Karpas-422 (cell line): ENCODE measurements at regions not wholly inside any gene's neighbourhood (a gene's known extent, or its start where the extent isn't known, plus 50 kb on each side); places are given as distances from the start of the nearest gene placed in this dataset.

ENCODE experiments used
- DNase-seq: peaks from one replicate; pipeline ENCODE4 v3.0.0-alpha.2; 2015
- H2AFZ ChIP-seq: fragments of 200-600 bp; sonication (generic); 2 replicates; pipeline ENCODE4 v1.6.1; 2014; ENCODE audit warnings: antibody characterized with exemption, low read length, mixed read lengths
- H3K27ac ChIP-seq: fragments of 200-600 bp; sonication (generic); 2 replicates; pipeline ENCODE4 v1.5.1; 2014; ENCODE audit warnings: mild to moderate bottlenecking, low read length, moderate library complexity
- H3K27me3 ChIP-seq: fragments of 200-600 bp; sonication (generic); 2 replicates; pipeline ENCODE4 v1.6.1; 2014; ENCODE audit warnings: low read length, mixed read lengths
- H3K36me3 ChIP-seq: fragments of 200-600 bp; sonication (generic); 2 replicates; pipeline ENCODE4 v1.6.1; 2014; ENCODE audit warnings: low read length, mixed read lengths; ENCODE audit not compliant: insufficient read depth
- H3K4me1 ChIP-seq: fragments of 200-600 bp; sonication (generic); 2 replicates; pipeline ENCODE4 v1.6.1; 2014; ENCODE audit warnings: mild to moderate bottlenecking, low read length, mixed read lengths
- H3K4me2 ChIP-seq: fragments of 200-600 bp; sonication (generic); 2 replicates; pipeline ENCODE4 v1.6.1; 2014; ENCODE audit warnings: low read length, low read depth, mild to moderate bottlenecking; ENCODE audit not compliant: poor library complexity, severe bottlenecking
- H3K4me3 ChIP-seq: fragments of 200-600 bp; sonication (generic); 2 replicates; pipeline ENCODE4 v1.5.1; 2014; ENCODE audit warnings: mild to moderate bottlenecking, antibody characterized with exemption, low read length, mixed read lengths
- H3K79me2 ChIP-seq: fragments of 200-600 bp; sonication (generic); 2 replicates; pipeline ENCODE4 v1.6.1; 2014; ENCODE audit warnings: mild to moderate bottlenecking, low read length, mixed read lengths
- H3K9ac ChIP-seq: fragments of 200-600 bp; sonication (generic); 2 replicates; pipeline ENCODE4 v1.6.0; 2014; ENCODE audit warnings: low read length
- H3K9me2 ChIP-seq: fragments of 200-600 bp; sonication (generic), shearing (Covaris generic); replicated peaks from 2 replicates; pipeline ENCODE4 v1.6.0; 2014; ENCODE audit warnings: mild to moderate bottlenecking, low read length, moderate library complexity; ENCODE audit not compliant: insufficient read depth
- H3K9me3 ChIP-seq: fragments of 300-700, 200-600 bp; sonication (generic); 2 replicates; pipeline ENCODE4 v1.6.1; 2014; ENCODE audit warnings: low read length, mixed read lengths
- H4K20me1 ChIP-seq: fragments of 200-600 bp; sonication (generic); 2 replicates; pipeline ENCODE4 v1.6.1; 2014; ENCODE audit warnings: mild to moderate bottlenecking, antibody characterized with exemption, low read length, low read depth; ENCODE audit not compliant: insufficient read depth

DNA sequence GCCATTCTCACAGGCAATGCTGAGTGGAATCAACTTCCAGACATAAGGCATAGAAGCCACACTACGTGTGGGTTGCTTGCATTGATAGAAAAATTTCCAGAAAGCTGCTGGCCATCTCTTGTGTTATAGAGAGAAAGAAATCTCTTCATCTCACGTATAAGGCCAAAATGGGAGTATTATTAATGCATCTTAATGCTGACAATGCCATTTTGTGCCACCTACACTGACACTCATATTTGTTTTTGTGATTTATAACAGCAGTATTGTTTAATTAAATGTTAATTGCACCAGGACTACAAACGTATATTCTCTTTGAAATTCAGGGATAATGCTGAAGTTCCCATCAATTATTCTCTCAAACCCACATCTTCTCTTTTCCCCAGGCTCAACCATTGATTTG lies 56.1 kb upstream of the TMEM132D start:
- Histone ChIP-seq H3K4me2 (no peak overlapping the region), H4K20me1 (no peaks in the 10 kb centered on the region), H3K4me3 (no peak overlapping the region), H3K79me2 (no peaks in the 10 kb centered on the region), H3K9me3 (no peaks in the 10 kb centered on the region), H3K9ac (no peak overlapping the region), H2AFZ (no peak overlapping the region), H3K27me3 (0 out of 2 replicates have a peak, but pooled peaks cover 2% of the 10 kb centered on the region), H3K4me1 (no peaks in the 10 kb centered on the region), H3K9me2 (no peaks in the 10 kb centered on the region), H3K27ac (no peak overlapping the region), H3K36me3 (no peaks in the 10 kb centered on the region)
- DNase-seq = no peak

DNA sequence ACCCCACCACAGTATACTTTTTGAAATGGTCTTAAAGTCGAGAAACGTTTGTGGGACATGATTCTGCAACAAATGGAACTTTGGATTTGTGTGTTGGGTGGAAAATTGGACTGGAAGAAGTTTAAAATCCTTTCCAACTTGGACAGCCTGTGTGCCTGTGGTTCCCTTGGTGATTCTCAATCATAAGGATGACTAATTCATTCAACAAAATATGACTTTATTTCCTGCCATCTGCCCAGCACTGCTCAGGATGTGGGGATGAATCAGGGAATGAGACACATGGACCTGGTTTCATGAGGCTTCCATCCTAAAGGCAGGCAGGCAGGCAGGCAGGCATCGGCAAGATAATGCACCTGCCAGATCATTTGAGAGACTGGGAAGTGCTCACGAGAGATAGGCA lies 57.3 kb upstream of the TMEM132D start:
- Histone ChIP-seq H2AFZ (no peak overlapping the region), H3K4me3 (no peak overlapping the region)

DNA sequence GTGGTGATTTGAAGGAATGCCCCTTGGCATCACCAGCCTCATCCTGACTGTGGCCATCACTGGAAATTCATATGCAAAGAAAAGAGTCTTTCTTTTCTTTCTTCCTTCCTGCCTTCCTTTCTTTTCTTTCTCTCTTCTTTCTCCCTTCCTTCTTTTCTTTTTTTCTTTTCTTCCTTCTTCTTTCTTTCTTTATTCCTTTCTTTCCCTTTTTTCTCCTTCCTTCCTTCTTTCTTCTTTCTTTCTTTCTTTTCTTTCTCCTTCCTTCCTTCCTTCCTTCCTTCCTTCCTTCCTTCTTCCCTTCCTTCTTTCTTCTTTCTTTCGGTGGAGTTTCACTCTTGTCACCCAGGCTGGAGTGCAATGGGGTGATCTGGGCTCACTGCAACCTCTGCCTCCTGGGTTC lies 58.0 kb upstream of the TMEM132D start:
- Histone ChIP-seq H2AFZ (no peak overlapping the region), H3K79me2 (no peaks in the 10 kb centered on the region), H3K9me2 (no peaks in the 10 kb centered on the region), H3K27me3 (0 out of 2 replicates have a peak, but pooled peaks cover 2% of the 10 kb centered on the region), H3K36me3 (no peaks in the 10 kb centered on the region), H3K4me1 (no peaks in the 10 kb centered on the region), H3K27ac (no peak overlapping the region), H4K20me1 (no peaks in the 10 kb centered on the region), H3K4me2 (no peak overlapping the region), H3K4me3 (no peak overlapping the region), H3K9me3 (no peaks in the 10 kb centered on the region), H3K9ac (no peak overlapping the region)
- no peak for DNase-seq

More for the DNA sequence above, 57.3 kb upstream of the TMEM132D start:
- H3K4me2 ChIP-seq = no peak overlapping the region
- no peaks in the 10 kb centered on the region for H3K4me1 ChIP-seq
- no peak for DNase-seq
- no peaks in the 10 kb centered on the region for H3K79me2 ChIP-seq
- no peaks in the 10 kb centered on the region for H3K9me2 ChIP-seq
- no peaks in the 10 kb centered on the region for H4K20me1 ChIP-seq
- H3K9ac ChIP-seq = no peak overlapping the region
- H3K27me3 ChIP-seq = 0 out of 2 replicates have a peak, but pooled peaks cover 2% of the 10 kb centered on the region
- H3K36me3 ChIP-seq = no peaks in the 10 kb centered on the region
- H3K27ac ChIP-seq = no peak overlapping the region
- no peaks in the 10 kb centered on the region for H3K9me3 ChIP-seq

DNA sequence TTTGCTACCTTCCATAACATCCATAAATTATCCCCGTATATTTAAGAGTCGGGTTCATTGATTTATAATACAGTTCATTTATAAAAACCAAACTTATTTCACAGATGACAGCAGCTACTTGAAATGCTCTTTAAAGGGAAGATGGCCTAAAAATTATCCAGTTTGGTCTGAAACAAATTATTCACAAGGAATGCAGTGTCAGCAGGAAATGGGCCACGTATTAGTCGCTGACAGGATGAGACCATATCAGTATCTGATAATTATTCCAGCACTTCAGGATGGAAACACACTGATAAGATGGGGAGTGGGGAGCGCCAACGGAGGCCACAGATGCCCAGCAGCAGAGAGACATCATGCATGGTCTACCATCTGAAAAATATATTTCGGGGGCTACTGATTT lies 60.5 kb upstream of the TMEM132D start:
- no peaks in the 10 kb centered on the region for H3K9me2 ChIP-seq

DNA sequence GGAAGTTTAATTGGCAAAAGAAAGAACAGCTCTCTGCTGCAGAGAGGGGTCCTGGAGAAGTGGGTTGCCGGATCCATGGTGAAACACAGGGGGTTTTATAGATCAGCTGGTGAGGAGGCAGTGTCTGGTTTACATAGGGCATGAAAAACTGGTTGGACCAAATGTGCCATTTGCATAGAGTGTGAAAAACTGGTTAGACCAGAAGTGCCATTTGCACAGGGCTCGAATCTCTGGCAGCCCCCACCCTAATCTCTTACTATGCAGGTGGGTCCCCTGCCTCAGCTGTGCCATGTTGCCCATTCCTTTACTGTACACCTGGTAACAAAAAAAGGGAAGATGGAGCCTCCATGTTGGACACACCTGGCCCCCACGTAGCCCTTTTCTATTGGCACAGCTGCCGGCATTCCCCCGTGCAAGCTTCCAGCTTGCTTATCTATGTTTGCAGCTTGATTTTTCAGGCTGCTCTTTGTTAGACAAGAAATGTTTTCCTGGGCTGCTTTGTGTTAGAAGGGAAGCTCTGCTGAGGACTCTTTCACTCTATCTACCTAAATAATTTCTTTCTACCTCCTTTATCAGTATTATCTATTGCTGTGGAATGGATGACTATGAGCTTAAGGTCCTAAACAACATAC lies 61.1 kb upstream of the TMEM132D start:
- Histone ChIP-seq H3K9me3 (no peaks in the 10 kb centered on the region), H3K79me2 (no peaks in the 10 kb centered on the region), H3K9me2 (no peaks in the 10 kb centered on the region), H3K27ac (no peak overlapping the region), H3K36me3 (no peaks in the 10 kb centered on the region), H3K27me3 (0 out of 2 replicates have a peak, but pooled peaks cover 2% of the 10 kb centered on the region), H3K4me3 (no peak overlapping the region), H3K9ac (no peak overlapping the region), H3K4me1 (no peaks in the 10 kb centered on the region), H3K4me2 (no peak overlapping the region), H4K20me1 (no peaks in the 10 kb centered on the region), H2AFZ (no peak overlapping the region)
- DNase-seq = no peak

More for the DNA sequence above, 60.5 kb upstream of the TMEM132D start:
- Histone ChIP-seq H3K27me3 (0 out of 2 replicates have a peak, but pooled peaks cover 2% of the 10 kb centered on the region), H3K27ac (no peak overlapping the region), H2AFZ (no peak overlapping the region), H4K20me1 (no peaks in the 10 kb centered on the region), H3K4me1 (no peaks in the 10 kb centered on the region), H3K4me2 (no peak overlapping the region), H3K9me3 (no peaks in the 10 kb centered on the region), H3K4me3 (no peak overlapping the region), H3K36me3 (no peaks in the 10 kb centered on the region), H3K79me2 (no peaks in the 10 kb centered on the region), H3K9ac (no peak overlapping the region)
- DNase-seq = no peak

DNA sequence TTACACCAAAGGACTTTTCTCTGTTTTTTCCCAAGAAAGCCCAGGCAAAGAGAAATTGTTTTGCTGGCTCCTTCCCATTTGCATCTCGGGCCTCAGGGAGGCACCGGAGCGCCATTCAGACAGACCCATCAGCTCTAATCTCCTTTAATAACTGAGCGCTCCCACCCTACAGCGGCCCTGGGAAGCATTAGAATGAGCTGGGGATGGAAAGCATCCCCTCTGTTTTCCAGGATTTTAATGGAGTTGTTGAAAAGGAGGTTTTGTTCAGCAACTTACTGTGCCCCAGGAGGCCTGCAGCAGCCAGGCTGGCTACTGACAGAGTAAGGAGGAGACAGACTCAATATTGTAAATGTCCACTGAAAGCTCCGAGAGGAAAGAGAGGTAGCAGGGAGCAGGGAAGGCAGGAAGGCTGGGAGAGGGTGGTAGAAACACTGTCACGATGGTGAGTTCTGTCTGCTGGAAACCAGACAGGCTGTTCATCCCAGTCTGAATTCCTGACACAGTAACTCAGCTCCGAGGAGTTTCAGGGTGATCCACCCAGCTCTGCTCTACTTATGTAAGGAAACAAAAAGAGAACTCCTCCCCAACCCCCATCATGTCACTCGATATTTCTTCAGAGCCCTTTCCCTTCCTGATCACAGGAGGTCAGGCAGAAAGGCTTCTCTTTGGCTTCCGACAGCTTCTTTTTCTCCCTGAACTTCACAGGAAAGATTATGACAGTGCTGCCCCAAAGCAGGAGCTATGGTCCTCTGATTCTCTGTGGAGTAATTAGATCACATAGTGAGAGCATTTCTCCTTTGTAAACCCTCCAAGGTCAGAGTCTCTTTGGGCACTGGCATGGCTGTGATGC lies 62.5 kb upstream of the TMEM132D start:
- H3K9me3 ChIP-seq = no peaks in the 10 kb centered on the region
- no peaks in the 10 kb centered on the region for H4K20me1 ChIP-seq
- no peaks in the 10 kb centered on the region for H3K27me3 ChIP-seq
- H3K79me2 ChIP-seq = no peaks in the 10 kb centered on the region
- H3K4me2 ChIP-seq = no peak overlapping the region
- no peak overlapping the region for H3K9ac ChIP-seq
- no peaks in the 10 kb centered on the region for H3K36me3 ChIP-seq
- no peak overlapping the region for H3K4me3 ChIP-seq
- H3K9me2 ChIP-seq = no peaks in the 10 kb centered on the region
- H2AFZ ChIP-seq = no peak overlapping the region
- H3K4me1 ChIP-seq = no peaks in the 10 kb centered on the region
- no peak overlapping the region for H3K27ac ChIP-seq
- no peak for DNase-seq

DNA sequence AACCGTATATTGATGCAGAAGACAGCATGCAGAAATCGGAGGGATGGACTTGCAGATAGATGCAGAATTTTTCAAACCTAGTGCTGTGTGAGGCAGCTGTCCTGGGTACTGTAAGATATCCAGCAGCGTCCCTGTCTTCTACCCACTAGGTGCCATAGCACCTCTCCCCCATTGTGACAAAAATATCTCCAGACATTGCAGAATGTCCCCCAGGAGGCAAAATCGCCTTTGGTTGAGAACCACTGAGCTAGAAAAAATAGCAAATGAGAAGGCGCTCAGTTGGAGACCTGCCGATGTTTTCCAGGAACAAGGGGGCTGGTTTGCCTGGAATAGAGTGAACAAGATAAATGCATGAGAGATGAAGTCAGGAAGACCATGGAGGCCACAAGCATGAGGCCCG lies 67.9 kb upstream of the TMEM132D start:
- H3K79me2 ChIP-seq = no peaks in the 10 kb centered on the region
- no peaks in the 10 kb centered on the region for H3K4me1 ChIP-seq
- no peaks in the 10 kb centered on the region for H4K20me1 ChIP-seq
- no peaks in the 10 kb centered on the region for H3K9me2 ChIP-seq
- no peak overlapping the region for H3K27ac ChIP-seq
- H3K9ac ChIP-seq = no peak overlapping the region
- H3K36me3 ChIP-seq = no peaks in the 10 kb centered on the region
- H3K4me2 ChIP-seq = no peak overlapping the region
- DNase-seq = no peak
- no peak overlapping the region for H3K4me3 ChIP-seq
- no peaks in the 10 kb centered on the region for H3K9me3 ChIP-seq
- H3K27me3 ChIP-seq = no peaks in the 10 kb centered on the region
- no peak overlapping the region for H2AFZ ChIP-seq

DNA sequence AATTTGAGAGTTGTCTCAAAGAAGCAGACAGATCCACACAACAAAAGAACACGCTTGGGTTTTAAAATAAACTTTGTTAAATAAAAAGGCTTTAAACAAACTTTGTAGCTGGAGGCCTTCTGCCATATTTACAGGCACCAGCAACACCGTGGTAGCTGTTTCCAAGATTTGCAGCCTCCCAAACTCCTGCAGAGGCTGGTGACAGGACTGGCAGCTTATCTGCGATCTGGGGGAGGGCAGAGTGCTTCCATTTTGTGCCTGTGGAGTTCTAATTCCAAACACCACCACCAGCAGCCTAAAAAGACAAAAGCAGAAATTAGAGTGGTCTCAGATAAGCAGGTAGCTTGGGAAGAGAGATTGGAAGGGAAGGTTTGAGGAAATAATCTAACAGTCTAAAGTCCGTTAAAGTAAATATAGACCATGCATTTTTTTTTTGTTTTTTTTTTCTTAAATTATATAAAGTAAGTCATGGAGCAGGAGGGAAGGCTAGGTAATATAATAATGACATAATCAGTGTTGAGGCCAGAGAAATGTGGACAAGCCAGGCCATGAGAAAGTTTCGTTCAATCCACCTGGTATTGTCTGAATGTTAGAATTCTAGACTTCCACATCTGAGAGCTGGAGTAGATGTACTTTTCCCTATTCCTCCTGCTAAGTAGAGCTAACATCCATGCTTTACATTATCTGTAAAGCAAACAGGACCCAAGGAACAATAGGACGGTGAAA lies 69.6 kb upstream of the TMEM132D start:
- no peak overlapping the region for H3K4me3 ChIP-seq
- H2AFZ ChIP-seq = no peak overlapping the region
- H3K79me2 ChIP-seq = no peaks in the 10 kb centered on the region
- no peaks in the 10 kb centered on the region for H3K27me3 ChIP-seq
- no peaks in the 10 kb centered on the region for H4K20me1 ChIP-seq
- H3K4me2 ChIP-seq = no peak overlapping the region
- H3K27ac ChIP-seq = no peak overlapping the region
- no peaks in the 10 kb centered on the region for H3K36me3 ChIP-seq
- no peak for DNase-seq
- no peaks in the 10 kb centered on the region for H3K9me3 ChIP-seq
- no peaks in the 10 kb centered on the region for H3K4me1 ChIP-seq
- H3K9me2 ChIP-seq = no peaks in the 10 kb centered on the region
- no peak overlapping the region for H3K9ac ChIP-seq
